WERI-Rb-1 (cell line): ENCODE measurements at regions not wholly inside any gene's neighbourhood (a gene's known extent, or its start where the extent isn't known, plus 50 kb on each side); places are given as distances from the start of the nearest gene placed in this dataset.

ENCODE experiments used
- DNase-seq: peaks from one replicate; pipeline ENCODE4 v3.0.0-alpha.2; 2020
- H3K27ac ChIP-seq: fragments of 250-450 bp; sonication (Bioruptor Pico); 2 replicates; pipeline ENCODE4 v1.5.1; 2020; ENCODE audit warnings: mild to moderate bottlenecking, moderate library complexity
- H3K27me3 ChIP-seq: fragments of 250-450 bp; sonication (Bioruptor Pico); 2 replicates; pipeline ENCODE4 v1.5.1; 2021; ENCODE audit warnings: mild to moderate bottlenecking, low read depth, moderate library complexity; ENCODE audit not compliant: insufficient read depth, severe bottlenecking
- H3K36me3 ChIP-seq: fragments of 250-450 bp; sonication (Bioruptor Pico); 2 replicates; pipeline ENCODE4 v1.5.1; 2020; ENCODE audit warnings: mild to moderate bottlenecking, moderate library complexity
- H3K4me3 ChIP-seq: 2 replicates; pipeline ENCODE4 v1.5.1; 2011; ENCODE audit warnings: low read depth, mild to moderate bottlenecking, control low read depth, low read length
- H3K9me3 ChIP-seq: fragments of 250-450 bp; sonication (Bioruptor Pico); 2 replicates; pipeline ENCODE4 v1.5.1; 2021; ENCODE audit warnings: mild to moderate bottlenecking, moderate library complexity; ENCODE audit not compliant: severe bottlenecking
- CTCF ChIP-seq: IDR thresholded peaks from 2 replicates; pipeline ENCODE4 v1.5.1; 2011; ENCODE audit warnings: low read depth, mild to moderate bottlenecking, control low read depth, inconsistent platforms, low read length

DNA sequence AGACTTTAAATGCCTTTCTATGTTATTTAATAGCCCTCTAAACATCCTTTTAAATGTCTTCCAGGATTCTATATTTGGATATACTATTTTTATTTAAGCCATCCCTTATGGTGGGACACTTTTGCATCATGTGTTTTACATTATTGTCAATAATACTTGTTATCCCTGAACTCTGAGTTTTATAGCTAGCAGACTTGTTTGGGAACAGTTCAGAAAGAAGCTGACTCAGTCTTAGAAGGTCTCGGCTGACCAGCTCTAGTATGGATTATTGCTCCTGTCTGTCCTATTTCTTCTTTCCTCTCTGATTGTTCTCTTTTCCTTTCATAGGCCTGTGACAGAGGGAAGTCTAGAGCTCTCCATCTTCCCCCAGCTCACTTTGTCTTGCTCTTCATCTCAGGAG, 77.3 kb upstream of the CXCR4 start:
- Histone ChIP-seq H3K27ac (no peak overlapping the region), H3K9me3 (no peaks in the 10 kb centered on the region), H3K27me3 (no peaks in the 10 kb centered on the region), H3K36me3 (no peaks in the 10 kb centered on the region), H3K4me3 (no peak overlapping the region)
- no peak for TF ChIP-seq CTCF
- no peak for DNase-seq

- no peak overlapping the region for H3K4me3 ChIP-seq
- no peaks in the 10 kb centered on the region for H3K27me3 ChIP-seq
- no peaks in the 10 kb centered on the region for H3K36me3 ChIP-seq
- no peak for DNase-seq
- no peak overlapping the region for H3K27ac ChIP-seq
- TF ChIP-seq CTCF: no peak
- H3K9me3 ChIP-seq: no peaks in the 10 kb centered on the region
These were observed 73.1 kb upstream of the CXCR4 start for GRCh38 chr2:136191041-136191440.

GRCh38 chr2:136189221-136189782, 71.4 kb upstream of the CXCR4 start:
- H3K27me3 ChIP-seq: no peaks in the 10 kb centered on the region
- no peak overlapping the region for H3K27ac ChIP-seq
- H3K9me3 ChIP-seq: no peaks in the 10 kb centered on the region
- DNase-seq: no peak
- TF ChIP-seq CTCF: no peak
- H3K4me3 ChIP-seq: no peak overlapping the region
- H3K36me3 ChIP-seq: no peaks in the 10 kb centered on the region

GRCh38 chr2:136188086-136188485, 70.1 kb upstream of the CXCR4 start:
- Histone ChIP-seq H3K9me3 (no peaks in the 10 kb centered on the region), H3K36me3 (no peaks in the 10 kb centered on the region), H3K4me3 (no peak overlapping the region), H3K27ac (no peak overlapping the region), H3K27me3 (no peaks in the 10 kb centered on the region)
- TF ChIP-seq CTCF: no peak
- no peak for DNase-seq

DNA sequence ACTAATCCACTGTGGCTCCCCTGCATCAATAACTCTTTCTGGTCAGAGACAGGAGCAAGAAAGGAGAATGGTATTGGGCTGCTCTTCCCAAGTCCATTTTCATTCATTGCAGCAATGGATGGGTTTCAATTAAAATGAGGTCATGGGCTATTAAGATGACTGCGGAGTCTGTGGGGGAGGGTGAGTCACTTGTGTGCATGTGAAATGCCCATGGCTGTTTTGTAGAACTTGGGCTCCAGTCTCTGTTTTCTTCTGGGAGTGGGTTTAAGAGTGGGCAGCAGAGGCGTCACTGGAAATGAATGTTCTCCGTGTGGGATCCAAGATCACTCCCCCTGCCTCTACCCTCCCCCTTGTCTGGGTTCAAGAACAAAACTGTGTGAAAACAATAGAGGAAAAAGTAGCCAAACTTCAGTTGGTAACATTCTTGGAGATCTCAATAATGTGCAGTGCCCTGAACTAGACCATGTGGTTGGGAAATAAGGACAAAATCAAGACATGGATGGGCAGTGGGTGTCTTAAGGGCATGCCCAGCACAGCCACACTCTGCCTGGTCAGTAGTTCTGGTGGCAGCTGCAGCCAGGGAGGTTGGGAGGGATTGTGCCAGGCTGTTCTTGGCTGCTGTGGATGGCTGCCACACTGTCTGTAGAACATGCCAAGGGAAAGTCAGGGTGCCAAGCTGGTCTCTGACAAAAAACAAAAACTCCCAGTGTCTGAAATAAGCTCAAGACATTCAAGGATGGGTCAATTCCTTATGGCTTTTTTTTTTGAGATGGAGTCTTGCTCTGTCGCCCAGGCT, 68.2 kb upstream of the CXCR4 start:
- DNase-seq: no peak
- Histone ChIP-seq H3K9me3 (peaks cover 3% of the 10 kb centered on the region), H3K27me3 (no peaks in the 10 kb centered on the region), H3K27ac (no peak overlapping the region), H3K4me3 (no peak overlapping the region), H3K36me3 (no peaks in the 10 kb centered on the region)
- no peak for TF ChIP-seq CTCF
